Body of pancreas (tissue), 4 donors: ENCODE measurements at regions not wholly inside any gene's neighbourhood (a gene's known extent, or its start where the extent isn't known, plus 50 kb on each side); places are given as distances from the start of the nearest gene placed in this dataset.

ENCODE experiments used
- POLR2A ChIP-seq, 3 donors: fragments of 450-650 bp; IDR thresholded peaks; one replicate each; pipeline ENCODE4 v1.6.1; 2016; ENCODE audit warnings: antibody characterized with exemption in 3 of 3, mild to moderate bottlenecking in 2 of 3
- TF ChIP-seq, protein P1 (sequence below), 7 experiments: fragments of 450-650 bp in 4 of 7; fragments of 200-600 bp in 3 of 7; sonication (generic) in 3 of 7; IDR thresholded peaks; one replicate each; pipeline ENCODE4 v1.5.1; 2016 to 2019; ENCODE audit warnings: antibody characterized with exemption in 7 of 7

GRCh38 chrX:125096870-125097269, 222.8 kb upstream of the TEX13C start:
- TF ChIP-seq, protein P1, sequence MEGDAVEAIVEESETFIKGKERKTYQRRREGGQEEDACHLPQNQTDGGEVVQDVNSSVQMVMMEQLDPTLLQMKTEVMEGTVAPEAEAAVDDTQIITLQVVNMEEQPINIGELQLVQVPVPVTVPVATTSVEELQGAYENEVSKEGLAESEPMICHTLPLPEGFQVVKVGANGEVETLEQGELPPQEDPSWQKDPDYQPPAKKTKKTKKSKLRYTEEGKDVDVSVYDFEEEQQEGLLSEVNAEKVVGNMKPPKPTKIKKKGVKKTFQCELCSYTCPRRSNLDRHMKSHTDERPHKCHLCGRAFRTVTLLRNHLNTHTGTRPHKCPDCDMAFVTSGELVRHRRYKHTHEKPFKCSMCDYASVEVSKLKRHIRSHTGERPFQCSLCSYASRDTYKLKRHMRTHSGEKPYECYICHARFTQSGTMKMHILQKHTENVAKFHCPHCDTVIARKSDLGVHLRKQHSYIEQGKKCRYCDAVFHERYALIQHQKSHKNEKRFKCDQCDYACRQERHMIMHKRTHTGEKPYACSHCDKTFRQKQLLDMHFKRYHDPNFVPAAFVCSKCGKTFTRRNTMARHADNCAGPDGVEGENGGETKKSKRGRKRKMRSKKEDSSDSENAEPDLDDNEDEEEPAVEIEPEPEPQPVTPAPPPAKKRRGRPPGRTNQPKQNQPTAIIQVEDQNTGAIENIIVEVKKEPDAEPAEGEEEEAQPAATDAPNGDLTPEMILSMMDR (IDR thresholded peaks at IDR 0.05): no peak
- TF ChIP-seq POLR2A (IDR thresholded peaks at IDR 0.05): no peak
